ENCODE measurements at regions not wholly inside any gene's neighbourhood (a gene's known extent, or its start where the extent isn't known, plus 50 kb on each side); places are given as distances from the start of the nearest gene placed in this dataset.

GRCh38 chr5:60533789-60534188, 166.2 kb downstream of the DEPDC1B start:
- no peak for TF ChIP-seq CTCF (IDR thresholded peaks at IDR 0.05)
- TF ChIP-seq POLR2A (IDR thresholded peaks at IDR 0.05; ENCODE audit: low read depth): no peak
